GM21723 (cell line): ENCODE measurements at regions not wholly inside any gene's neighbourhood (a gene's known extent, or its start where the extent isn't known, plus 50 kb on each side); places are given as distances from the start of the nearest gene placed in this dataset.

ENCODE experiments used
- ATAC-seq: cut with Tn5 transposase; IDR thresholded peaks from one replicate; pipeline ENCODE4 v1.9.1; 2021; ENCODE audit warnings: mild to moderate bottlenecking, moderate library complexity; ENCODE audit not compliant: unreplicated experiment

DNA sequence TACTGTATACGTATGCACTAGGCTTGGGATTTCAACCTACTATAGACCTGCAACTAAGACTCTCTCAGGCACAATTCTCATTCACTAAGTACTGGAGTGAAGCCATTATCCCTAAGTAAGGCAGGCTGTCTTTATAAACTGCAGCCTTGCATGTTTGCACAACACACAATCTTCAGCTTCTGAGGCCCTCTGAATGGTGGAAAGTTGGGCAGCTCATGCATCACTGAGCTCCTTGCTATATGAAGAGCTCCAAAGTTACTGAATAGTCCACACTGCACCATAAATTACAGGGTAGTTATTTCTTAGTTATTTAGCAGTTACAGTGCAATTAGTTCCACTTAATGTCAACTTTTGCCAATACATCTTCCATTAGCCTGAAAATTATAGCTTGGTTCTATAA, 384.6 kb downstream of the BRINP1 start:
- ATAC-seq = no peak

DNA sequence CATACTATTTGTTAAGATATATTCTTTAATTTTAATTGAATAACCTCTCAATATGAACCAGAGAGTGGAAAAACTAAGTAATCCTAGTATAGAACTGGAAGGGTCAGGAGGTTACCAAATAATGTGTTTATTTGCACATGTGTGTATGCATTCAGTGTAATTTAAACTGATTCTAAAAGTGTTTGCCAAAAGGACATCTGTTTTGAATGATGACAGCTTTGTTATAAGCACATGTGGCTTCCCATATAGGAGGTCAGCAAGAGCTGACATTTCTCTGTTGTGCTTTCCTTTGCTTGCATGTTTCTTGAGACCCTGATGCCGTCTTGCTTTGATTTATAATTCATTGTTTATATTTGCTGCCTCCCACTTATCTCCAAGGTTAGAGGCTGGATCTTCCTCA, 383.4 kb downstream of the BRINP1 start:
- ATAC-seq = no peak

- ATAC-seq = no peak
These were observed 382.1 kb downstream of the BRINP1 start for GRCh38 chr9:118987167-118987566.

GRCh38 chr9:118990949-118991348, 378.3 kb downstream of the BRINP1 start:
- ATAC-seq = no peak

GRCh38 chr9:118991366-118992285, 377.6 kb downstream of the BRINP1 start:
- no peak for ATAC-seq

DNA sequence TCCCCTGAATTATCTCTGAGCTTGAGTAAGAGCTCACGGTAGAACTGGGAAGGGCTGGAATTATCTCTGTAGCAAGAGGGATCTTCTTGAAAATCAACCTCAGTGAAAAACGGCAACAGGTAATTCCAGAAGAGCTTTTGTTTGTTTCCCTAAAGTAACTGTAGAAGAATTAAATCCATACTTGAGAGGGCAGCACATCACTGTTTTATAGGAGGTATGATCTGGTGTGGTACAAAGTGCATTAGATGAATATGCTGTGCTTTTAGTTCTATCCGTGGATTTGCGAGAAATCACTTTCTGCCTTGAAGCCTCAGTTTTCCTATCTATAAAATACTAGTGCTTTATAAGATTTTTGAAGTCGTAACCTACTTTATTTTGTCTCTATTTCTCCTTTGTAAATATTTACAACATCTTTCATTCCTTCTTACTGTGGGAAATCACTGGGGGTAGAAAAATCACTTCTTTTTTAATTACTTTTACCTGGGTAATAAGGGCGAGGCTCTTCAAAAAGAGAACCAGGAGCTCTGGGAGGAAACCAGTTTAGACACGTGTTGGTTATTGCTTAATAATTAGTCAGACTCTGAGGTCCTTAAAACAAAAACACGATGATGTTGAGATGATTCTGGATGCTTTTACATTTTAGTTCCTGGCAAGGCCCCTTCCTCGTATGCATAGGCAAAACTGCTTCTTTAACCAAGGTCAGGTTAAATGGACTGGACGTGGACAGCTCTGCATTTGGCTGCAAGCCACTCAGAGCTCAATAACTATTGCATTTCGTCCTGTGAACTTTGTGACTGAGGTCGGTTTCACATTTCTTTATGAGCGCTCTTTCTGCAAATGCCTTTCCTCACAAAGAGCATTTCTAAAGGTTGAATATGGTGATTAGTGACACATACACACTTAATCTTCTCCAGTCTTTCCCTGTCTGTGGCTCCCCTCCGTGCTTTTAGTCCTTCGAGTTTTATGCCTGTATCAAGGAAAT, 376.1 kb downstream of the BRINP1 start:
- no peak for ATAC-seq

GRCh38 chr9:118993965-118994364, 375.3 kb downstream of the BRINP1 start:
- no peak for ATAC-seq

DNA sequence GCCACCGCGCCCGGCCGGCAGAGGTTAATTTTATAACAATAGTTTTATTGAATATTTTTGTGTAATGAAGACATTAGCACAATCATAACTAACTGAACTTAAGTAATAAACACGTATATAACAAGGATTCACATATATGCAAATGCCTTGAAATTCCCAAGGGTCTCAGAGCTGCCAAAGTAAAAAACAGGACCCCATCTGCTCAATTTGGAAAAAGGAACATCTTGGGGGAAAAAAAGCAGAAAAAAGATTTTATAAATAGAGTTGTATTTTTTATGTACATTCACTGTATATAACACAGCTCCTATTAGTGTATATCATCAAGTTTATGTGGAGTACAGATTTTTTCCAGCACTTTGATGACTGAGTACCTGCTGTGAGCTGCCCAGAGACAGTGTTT, 366.7 kb downstream of the BRINP1 start:
- no peak for ATAC-seq

DNA sequence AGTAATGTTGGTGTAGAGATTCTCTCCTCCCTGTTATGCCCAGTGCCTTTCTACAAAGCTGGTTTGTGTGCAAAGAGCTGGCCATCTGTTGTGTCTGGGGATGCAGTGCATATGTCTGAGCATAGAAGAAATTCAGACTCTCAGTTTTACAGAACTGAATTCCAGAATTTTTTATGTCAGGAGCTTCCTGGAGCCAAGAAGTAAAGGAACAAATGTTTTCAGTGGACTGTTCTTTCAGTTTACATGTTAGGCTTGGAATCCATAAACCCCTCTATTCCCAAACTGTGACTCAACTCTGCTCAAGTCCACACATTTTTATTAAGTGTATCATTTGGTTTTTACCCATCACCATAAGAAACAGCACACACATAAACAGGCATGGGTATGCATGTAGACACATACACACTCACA, 366.0 kb downstream of the BRINP1 start:
- ATAC-seq = no peak

GRCh38 chr9:119003882-119004617, 365.2 kb downstream of the BRINP1 start:
- no peak for ATAC-seq

DNA sequence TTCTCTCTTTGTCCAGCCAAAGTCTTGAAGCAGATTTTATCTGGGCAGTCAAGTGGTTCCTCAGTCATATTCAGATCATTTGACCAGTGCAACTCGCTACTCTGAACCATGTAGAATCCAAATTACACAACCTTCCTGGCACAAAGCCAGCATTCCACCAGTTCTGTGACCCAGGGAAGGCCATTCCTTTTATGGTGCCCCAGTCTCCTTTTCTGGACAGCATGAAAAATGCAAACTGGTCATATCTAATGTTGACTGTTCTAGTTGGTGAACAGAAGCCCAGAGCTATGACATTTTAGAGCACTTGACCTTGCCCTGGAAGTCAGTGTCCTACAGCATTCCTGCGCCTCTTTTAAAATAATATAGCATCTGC, 364.6 kb downstream of the BRINP1 start:
- no peak for ATAC-seq

GRCh38 chr9:119005162-119005561, 364.1 kb downstream of the BRINP1 start:
- no peak for ATAC-seq

DNA sequence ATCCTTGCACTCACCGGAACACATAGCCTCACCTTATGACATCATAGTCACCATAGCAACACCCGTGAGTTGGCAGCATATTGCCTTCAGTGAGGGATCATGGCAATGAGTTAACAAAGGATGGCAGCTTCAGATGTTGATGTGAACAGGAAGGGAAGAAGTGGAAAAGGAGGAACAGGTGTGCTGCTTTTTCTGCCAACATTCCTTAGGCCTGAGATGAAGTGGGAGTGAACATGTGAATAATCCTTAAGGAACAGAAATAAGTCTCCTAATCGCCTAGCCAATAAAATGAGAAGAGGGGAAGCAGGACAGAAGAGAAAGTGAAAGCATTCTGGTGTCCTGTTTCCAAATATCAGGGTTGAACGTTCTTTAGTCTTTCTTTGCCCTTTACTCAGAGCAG, 360.0 kb downstream of the BRINP1 start:
- ATAC-seq = no peak

DNA sequence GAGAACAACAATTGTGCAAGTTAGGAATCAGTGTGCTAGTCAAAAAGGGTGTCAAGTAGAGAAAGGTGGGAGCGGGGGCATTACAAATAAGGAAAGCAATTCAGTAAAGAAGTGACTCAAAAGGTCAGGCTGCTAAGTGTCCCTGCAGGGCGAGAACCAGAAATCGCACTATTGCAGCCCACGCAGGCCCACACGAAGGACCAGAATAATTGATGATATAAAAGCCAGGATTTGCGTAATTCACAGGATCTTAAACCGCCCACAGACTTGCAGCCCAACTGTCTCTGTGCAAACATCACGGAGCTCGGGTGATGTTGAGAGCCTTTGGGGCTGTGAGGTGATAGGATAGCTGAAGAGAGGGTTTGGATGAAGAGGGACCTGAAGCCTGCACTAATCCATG, 349.0 kb downstream of the BRINP1 start:
- ATAC-seq = no peak

DNA sequence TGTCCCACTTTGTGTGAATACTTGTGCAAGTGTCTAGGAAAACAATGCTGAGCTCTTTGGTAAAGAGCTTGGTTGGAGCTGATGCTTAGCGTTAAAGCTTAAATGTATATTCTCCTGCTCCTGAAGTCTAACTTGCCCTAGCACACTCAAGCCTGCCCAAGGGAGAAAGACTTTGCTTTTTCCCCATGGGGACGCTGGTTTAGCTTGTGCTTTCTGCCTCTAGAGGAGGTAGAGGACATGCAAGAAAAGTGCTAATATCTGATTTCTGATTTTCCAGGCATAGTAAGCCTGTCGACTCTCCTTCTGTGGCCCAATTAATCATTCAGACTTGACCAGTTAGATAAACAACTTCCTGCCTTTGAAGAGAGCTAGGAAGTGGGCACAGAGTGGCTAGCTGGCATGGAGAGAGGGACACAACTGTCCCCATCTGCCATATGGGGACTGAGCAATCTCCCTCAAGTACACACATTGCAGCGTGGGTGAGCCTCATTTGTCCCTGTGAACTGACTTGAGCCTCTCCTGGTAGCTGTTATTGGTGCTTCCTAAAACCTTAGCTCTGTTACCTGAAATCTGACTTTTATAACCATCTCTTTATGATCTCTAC, 348.4 kb downstream of the BRINP1 start:
- ATAC-seq = no peak

DNA sequence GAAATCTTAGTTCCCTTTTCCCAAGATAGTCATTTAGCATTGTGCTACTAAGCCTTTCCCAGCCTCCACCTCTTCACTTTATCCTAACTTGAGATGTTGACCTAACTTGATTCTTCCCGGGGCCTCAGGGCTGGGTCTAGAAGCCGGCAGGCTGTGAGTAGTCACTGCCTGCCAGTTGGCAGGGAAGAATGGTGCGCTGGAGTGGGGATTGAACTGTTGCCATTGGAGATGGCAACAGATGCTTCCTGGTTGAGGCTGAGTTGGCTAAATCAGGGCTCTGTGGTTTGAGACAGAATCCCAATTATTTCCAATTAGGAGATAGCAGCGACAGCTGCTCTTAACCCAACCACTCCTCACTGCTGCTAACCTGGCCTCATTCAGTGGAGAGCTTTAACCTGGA, 343.1 kb downstream of the BRINP1 start:
- ATAC-seq = no peak

DNA sequence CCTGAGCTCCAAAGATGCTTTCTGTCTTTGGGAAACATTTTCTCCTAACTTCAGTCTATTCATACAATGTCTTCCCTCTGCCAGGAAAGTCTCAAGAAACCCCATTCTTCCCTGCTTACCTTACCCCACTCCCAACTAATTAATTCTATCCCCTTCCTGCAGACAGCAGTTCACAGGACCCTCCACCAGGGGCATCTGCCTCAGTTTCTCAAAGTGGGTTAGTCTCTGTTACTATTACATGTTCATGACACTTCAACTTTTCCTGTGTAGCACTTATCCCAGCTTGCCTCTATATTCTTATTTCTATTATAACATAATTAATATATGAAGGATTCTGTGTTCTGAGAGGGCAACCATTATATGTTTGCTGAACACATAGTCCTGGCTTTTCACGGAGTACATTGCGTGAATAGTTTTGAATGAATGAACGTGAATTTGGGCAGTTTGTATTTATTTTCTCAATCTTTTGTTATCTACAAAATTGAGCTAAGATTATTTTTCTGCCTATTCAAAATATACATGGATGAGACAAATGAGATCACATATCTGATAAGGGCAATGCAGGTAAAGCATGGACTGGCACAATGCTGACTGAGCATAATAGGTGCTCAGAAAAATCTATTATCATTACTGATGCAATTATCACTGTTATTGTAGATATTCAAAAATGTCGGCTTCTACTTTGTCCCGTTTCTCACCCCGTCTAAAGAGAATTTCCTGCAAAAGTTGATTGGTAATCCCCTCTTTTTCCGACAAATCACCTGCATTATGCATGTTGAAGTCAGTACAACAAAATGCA, 341.1 kb downstream of the BRINP1 start:
- no peak for ATAC-seq

- no peak for ATAC-seq
These were observed 339.3 kb downstream of the BRINP1 start for GRCh38 chr9:119029886-119030285.

DNA sequence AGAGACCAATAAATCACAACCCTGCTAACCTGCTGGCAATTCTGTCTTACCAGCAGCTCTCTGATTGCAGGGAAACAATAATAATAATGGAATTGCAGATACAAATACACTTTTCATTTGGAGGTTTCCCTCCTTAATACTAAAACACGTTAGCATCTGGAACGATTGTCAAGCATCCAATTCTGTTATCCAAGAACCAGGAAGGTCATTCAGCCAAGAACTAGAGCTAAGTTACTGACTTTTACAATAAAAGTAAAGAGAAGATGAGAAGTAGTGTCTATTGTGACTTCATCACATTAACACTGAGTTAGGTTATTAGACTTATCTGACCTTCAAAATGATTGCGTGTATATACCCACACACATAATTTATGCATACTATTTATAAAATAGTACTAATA, 335.6 kb downstream of the BRINP1 start:
- ATAC-seq = no peak

DNA sequence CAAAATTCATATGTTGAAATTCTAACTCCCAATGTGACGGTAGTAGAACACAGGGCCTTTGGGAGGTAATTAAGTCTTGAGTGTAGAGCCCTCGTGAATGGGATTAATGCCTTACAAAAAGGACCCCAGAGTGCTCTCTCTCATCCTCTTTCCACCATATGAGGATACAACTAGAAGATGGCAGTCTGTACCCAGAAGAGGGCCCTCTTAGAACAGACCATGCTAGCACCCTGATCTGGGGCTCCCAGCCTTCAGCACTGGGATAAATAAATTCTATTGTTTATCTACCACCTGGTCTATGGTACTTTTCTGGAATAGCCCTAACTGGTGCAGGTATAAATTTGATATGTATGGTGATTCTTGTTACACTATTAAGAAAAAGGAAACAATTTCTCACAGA, 332.3 kb downstream of the BRINP1 start:
- ATAC-seq = no peak
